ENCODE measurements at regions not wholly inside any gene's neighbourhood (a gene's known extent, or its start where the extent isn't known, plus 50 kb on each side); places are given as distances from the start of the nearest gene placed in this dataset.

GRCh38 chr4:165802452-165802851, 70.6 kb upstream of the TLL1 start:
- TF ChIP-seq CTCF (conservative IDR thresholded peaks at IDR 0.05; ENCODE audit: low read depth, low read length) (no peak), EZH2 (IDR thresholded peaks at IDR 0.05; ENCODE audit: borderline replicate concordance, low read depth, low read length, poor library complexity, severe bottlenecking) (no peak)

All from A673 (cell line).